ENCODE measurements at regions not wholly inside any gene's neighbourhood (a gene's known extent, or its start where the extent isn't known, plus 50 kb on each side); places are given as distances from the start of the nearest gene placed in this dataset.

- TF ChIP-seq POLR2A (IDR thresholded peaks at IDR 0.05): no peak
- TF ChIP-seq CTCF (IDR thresholded peaks at IDR 0.05): no peak
- no peak for TF ChIP-seq EP300 (IDR thresholded peaks at IDR 0.05)
Observed at GRCh38 chr13:44318161-44318560, 55.5 kb upstream of the SERP2 start.

Measured in tibial nerve (tissue), 4 donors.